ENCODE measurements at regions not wholly inside any gene's neighbourhood (a gene's known extent, or its start where the extent isn't known, plus 50 kb on each side); places are given as distances from the start of the nearest gene placed in this dataset.
"Not testable (repeated sequence)": the region's sequence is repeated elsewhere in the genome, so short reads cannot be mapped to it uniquely, and the experiment has no call there.

GRCh38 chr4:176571206-176571605 lies 221.5 kb downstream of the VEGFC start:
- DNase-seq (ENCODE audit: low spot score) = no peak

GRCh38 chr4:176575141-176575730 lies 217.5 kb downstream of the VEGFC start:
- DNase-seq (ENCODE audit: low spot score) = no peak

- no peak for DNase-seq (ENCODE audit: low spot score)
These were observed 213.5 kb downstream of the VEGFC start for GRCh38 chr4:176579226-176579625.

- DNase-seq (ENCODE audit: low spot score) = no peak
These were observed 209.4 kb downstream of the VEGFC start for GRCh38 chr4:176583278-176583677.

- DNase-seq (ENCODE audit: low spot score) = no peak
These were observed 208.6 kb downstream of the VEGFC start for GRCh38 chr4:176584031-176584606.

GRCh38 chr4:176587920-176588319 lies 204.8 kb downstream of the VEGFC start:
- no peak for DNase-seq (ENCODE audit: low spot score)

GRCh38 chr4:176588436-176588835 lies 204.3 kb downstream of the VEGFC start:
- no peak for DNase-seq (ENCODE audit: low spot score)

- DNase-seq (ENCODE audit: low spot score) = no peak
These were observed 199.6 kb downstream of the VEGFC start for GRCh38 chr4:176592976-176593670.

- no peak for DNase-seq (ENCODE audit: low spot score)
These were observed 198.8 kb downstream of the VEGFC start for GRCh38 chr4:176593943-176594342.

GRCh38 chr4:176595257-176595656 lies 197.5 kb downstream of the VEGFC start:
- no peak for DNase-seq (ENCODE audit: low spot score)

- no peak for DNase-seq (ENCODE audit: low spot score)
These were observed 191.6 kb downstream of the VEGFC start for GRCh38 chr4:176601124-176601523.

GRCh38 chr4:176607807-176608206 lies 184.9 kb downstream of the VEGFC start:
- DNase-seq (ENCODE audit: low spot score) = no peak

GRCh38 chr4:176608346-176608745 lies 184.4 kb downstream of the VEGFC start:
- no peak for DNase-seq (ENCODE audit: low spot score)

- no peak for DNase-seq (ENCODE audit: low spot score)
These were observed 182.1 kb downstream of the VEGFC start for GRCh38 chr4:176610594-176610993.

- no peak for DNase-seq (ENCODE audit: low spot score)
These were observed 181.3 kb downstream of the VEGFC start for GRCh38 chr4:176611381-176611780.

- DNase-seq (ENCODE audit: low spot score) = no peak
These were observed 180.8 kb downstream of the VEGFC start for GRCh38 chr4:176611951-176612350.

GRCh38 chr4:176614793-176615192 lies 177.9 kb downstream of the VEGFC start:
- no peak for DNase-seq (ENCODE audit: low spot score)

- no peak for DNase-seq (ENCODE audit: low spot score)
These were observed 176.6 kb downstream of the VEGFC start for GRCh38 chr4:176616151-176616550.

GRCh38 chr4:176618138-176618537 lies 174.6 kb downstream of the VEGFC start:
- DNase-seq (ENCODE audit: low spot score) = no peak

GRCh38 chr4:176619430-176619829 lies 173.3 kb downstream of the VEGFC start:
- no peak for DNase-seq (ENCODE audit: low spot score)

GRCh38 chr4:176622251-176622948 lies 170.3 kb downstream of the VEGFC start:
- no peak for DNase-seq (ENCODE audit: low spot score)

- DNase-seq (ENCODE audit: low spot score) = not testable (repeated sequence)
These were observed 167.6 kb downstream of the VEGFC start for GRCh38 chr4:176624983-176625610.

- no peak for DNase-seq (ENCODE audit: low spot score)
These were observed 164.8 kb downstream of the VEGFC start for GRCh38 chr4:176627916-176628315.

Measured in kidney tubule cell (primary cell).